ENCODE measurements at regions not wholly inside any gene's neighbourhood (a gene's known extent, or its start where the extent isn't known, plus 50 kb on each side); places are given as distances from the start of the nearest gene placed in this dataset.

DNA sequence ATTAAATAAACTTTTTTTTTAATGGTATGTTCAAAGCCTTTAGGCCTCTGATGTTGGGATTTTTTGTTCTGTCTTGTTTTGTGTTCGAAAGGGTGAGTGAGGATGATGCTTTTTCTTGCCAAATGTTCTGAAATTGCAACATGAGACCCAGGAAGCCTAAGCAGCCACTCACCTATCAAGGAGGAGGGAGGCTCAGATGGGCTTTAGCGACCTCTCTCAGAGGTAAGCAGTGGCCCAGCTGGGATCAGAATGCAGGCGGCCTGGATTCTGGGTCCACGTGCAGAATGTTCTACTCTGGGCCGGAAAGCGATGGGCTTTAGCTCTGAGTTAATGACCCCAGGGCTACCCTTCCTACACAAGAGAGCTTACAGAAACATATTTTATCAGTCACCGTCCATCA, 386.6 kb downstream of the SOX9 start:
- in situ Hi-C loops (cut with HindIII; ENCODE audit: low sequenced_read_pairs): no loop called here

DNA sequence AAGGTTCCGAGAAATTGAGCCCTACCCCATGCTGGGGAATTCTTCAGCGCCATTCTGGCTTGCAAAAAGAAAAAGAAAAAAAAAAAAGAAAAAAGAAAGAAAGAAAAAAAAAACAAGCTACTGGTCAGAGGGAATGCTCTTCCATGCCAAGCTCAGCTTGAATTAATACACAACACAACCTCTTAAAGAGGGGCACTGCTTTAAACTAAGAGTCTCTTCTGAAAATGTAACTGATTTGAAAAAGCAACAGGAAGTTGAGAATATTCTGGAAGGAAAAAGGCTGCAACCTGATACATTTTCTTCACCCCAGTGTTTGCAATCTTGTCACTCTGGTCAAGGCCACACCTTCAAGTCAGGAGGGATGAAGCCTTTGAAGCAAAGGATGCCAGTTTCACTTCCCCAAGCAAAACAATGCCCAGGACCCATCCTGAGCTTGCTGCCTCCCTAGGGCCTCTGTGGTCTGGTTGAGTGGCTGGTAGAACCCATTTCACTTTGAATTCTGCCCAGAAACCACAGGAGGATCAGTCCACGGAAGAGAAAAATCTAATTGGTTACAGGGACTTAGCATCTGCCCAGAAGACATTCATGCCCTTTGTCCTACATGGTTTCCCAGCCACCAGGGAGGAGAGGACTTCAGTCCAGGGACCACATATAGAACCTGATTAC, 389.7 kb downstream of the SOX9 start:
- in situ Hi-C loops (cut with HindIII; ENCODE audit: low sequenced_read_pairs): no loop called here

DNA sequence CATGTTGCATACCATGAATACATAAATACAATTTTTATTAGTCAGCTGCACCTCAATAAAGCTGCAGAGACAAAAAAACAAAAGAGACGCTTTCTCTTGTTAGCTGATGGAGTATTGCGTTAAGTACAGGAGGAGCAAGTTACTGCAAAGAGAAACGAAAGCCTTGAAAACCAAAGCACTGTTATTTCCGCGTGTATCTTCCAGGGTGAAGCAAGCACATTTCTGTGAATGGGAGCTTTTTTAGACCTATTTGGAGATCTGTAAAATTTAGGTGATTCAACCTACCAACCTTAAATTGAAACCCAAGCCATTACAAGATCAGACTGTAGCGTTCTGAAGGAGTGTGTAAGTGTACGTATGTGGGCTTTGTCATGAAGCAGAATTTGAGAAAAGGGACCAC, 390.4 kb downstream of the SOX9 start:
- in situ Hi-C loops (cut with HindIII; ENCODE audit: low sequenced_read_pairs): no loop called here

DNA sequence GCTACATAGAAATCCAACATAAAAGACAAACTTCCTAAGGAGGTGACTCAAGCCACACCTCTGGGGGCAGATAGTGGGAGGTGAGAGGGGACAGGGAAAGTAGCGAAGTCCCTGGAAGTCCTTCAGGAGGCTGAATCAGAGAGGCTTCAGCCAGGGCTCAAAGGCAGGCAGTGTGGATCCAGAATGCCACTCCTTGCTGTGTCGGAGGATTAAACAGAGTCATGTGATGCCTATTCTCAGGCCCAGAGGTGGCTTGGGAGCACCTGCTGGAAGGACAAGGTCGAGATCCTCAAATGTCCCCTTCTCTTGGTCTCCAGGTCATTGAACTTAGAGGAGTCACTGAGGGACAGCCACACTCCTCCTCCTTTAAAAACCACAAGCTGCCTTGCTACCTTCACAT, 391.1 kb downstream of the SOX9 start:
- in situ Hi-C loops (cut with HindIII; ENCODE audit: low sequenced_read_pairs): no loop called here

DNA sequence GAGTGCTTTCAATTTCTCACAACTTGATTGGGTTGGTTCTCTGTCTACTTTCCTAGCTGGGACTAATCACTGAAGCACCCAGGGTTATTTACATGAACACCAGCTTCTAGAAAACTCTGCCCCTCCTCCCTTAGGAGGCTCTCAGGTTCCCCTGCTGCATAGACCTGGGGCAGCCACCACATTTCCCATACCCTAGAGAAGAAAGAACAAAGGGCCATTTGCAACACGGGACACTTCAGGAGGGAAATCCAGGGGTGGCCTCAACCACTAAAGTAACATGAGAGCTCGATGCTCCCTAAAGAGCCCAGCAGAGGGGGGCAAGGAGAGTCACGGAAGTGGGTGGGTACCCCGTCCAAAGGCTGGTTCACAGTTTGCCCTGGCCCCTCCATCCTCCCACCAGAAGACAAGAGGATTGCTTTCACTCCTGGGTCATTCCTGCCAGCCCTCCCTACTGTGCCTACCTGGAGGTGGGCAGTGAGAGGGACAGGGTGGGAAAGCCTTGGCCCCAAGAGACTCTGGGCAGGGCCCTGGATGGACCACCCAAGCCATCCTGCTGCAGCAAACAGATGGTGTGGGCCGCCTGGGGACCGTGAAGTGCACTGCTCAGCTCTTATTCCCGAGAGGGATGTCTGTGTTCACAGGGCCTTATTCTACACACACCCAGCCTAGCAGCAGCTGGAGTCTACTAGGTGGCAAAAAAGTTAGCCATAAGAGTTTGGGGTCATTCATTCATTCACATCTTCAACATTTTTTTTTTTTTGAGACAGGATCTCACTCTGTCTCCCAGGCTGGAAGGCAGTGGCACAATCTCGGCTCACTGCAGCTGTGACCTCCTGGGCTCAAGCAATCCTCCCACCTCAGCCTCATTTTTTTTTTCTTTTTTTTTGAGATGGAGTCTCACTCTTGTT, 392.1 kb downstream of the SOX9 start:
- in situ Hi-C loops (cut with HindIII; ENCODE audit: low sequenced_read_pairs): no loop called here

DNA sequence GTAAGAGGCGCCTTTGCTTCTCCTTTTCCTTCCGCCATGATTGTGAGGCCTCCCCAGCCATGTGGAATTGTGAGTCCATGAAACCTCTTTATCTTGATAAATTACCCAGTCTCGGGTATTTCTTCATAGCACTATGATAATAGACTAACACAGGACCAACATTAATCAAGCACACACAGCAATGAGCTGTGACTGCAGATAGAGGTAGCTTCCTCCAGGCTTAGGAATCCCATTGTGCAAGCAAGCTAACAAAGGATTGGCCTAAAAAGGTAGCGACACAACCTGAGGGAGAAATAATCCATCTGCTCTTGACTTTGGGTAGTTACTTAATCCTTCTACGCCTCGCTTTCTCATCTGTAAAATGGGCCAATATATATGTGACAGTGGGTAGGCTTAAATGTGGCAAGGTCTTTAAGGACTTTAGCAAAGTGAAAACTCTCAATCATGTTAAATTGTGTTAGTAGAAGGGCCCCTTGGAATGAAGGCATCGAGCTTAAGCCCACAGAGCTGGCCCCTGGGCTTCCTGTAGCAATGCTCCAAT, 393.6 kb downstream of the SOX9 start:
- in situ Hi-C loops (cut with HindIII; ENCODE audit: low sequenced_read_pairs): no loop called here

DNA sequence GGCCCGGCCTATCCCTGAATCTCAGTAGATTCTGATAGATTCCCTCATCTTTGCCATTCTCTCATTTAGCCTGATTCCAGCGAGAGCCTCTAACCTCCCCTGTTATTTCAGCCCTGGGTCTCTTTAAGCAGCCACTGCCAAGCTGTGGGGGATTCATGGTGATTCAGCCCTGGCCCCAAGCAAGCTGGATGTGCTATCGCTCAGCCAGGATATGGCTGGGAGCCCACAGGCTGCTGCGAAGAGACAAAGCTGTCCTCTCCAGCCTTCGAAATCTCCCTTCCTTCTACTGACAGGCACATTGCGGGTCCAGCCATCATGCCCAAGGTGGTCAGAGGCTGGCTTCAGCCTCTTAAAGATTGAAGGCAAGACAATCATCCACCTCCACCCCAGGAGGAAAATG, 394.1 kb downstream of the SOX9 start:
- in situ Hi-C loops (cut with HindIII; ENCODE audit: low sequenced_read_pairs): no loop called here

DNA sequence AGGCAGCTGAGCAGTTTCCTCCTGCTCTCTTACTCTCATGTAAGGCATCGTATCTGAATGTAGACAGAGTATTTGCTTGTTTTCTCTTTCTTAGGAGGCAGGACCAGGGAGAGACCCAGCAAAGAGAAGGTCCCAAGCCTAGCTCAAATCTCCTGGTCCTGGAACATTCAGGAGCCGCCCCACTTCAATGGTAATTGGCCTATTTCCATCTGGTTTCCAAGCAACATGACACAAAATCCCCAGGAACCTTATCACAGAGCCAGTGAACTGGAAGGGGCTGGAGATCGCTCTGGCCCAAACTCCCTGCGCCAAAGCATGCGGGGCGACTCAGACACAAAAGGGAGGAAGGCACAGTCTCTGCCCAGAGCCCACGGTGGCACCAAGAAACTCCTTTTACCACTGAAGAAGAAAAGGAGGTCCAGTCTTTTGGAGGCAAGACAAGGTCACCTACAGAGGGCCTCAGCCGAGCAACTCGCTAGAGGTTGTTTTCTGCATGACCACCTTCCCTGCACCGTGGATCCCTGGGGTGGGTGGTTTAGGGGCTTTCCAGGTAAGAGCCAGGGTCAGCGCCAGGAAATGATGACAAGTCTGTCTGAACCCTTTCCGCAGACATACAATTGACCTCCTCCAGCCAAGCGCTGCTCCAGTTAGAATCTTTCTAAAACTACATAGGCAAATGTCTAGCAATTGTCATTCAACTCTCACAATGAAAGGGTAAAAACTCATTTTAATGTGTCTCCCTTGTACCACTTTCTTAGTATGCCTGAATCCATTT, 394.7 kb downstream of the SOX9 start:
- in situ Hi-C loops (cut with HindIII; ENCODE audit: low sequenced_read_pairs): no loop called here

DNA sequence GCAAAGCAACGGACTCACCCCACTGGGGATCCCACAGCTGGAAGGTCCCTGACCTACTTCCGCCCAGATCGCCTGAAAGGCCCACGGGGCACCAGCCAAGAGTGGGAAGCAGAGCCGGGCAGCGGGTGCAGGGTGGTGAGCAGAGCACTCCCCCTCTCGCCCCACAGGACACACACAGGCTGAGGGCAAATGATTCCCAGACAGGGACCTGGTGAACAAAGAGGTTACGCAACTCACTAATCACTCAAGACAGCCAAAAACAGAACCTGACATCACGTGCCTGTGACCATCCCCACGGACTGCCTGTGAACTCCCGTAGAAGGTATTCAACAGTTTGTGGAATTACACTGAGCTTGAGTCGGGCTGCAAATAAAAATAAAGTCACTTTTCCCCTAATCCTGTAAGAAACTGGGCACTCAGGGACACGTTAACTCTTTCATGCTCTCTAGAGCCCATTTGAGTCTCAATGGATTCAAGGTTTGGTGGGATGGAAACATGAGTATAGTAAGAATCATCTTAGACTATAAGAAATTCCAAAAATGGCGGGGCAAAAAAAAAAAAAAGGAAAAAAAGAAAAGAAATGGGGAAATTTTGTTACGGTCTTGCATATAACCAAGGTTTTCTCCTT, 396.1 kb downstream of the SOX9 start:
- in situ Hi-C loops (cut with HindIII; ENCODE audit: low sequenced_read_pairs): no loop called here

DNA sequence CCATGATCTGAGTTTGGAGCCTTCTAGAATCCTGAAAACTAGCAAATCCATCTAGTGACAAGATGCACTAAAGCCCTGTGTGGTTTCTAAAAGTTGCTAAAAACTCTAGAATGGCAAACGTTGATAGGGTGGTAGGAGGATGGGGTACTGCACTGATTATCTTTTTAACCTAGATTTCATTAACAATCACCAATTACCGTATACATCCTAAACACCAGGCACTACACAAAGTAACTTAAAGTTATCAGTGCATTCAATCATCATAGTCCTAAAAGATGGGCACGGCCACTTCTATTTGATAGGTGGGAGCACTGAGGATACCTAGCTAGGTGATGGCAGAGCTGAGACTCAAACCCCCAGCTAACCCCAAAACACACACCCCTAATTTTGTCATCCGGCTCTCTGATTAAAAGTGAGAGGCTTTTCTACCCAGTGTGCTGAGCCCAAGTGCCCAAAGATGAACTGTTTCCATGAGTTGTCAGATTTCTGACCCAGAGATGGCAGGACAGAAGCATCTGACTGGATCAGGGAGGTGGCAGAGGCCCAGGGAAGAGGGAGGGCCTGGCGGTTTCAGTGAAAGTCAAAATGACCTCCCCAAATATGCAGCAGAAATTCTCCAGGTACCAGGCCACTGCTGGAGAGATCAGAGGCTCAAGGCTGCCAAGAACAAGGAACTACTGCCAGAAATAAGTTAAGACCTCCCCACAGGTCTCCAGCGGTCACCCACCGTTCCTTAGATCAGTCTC, 396.8 kb downstream of the SOX9 start:
- in situ Hi-C loops (cut with HindIII; ENCODE audit: low sequenced_read_pairs): no loop called here

DNA sequence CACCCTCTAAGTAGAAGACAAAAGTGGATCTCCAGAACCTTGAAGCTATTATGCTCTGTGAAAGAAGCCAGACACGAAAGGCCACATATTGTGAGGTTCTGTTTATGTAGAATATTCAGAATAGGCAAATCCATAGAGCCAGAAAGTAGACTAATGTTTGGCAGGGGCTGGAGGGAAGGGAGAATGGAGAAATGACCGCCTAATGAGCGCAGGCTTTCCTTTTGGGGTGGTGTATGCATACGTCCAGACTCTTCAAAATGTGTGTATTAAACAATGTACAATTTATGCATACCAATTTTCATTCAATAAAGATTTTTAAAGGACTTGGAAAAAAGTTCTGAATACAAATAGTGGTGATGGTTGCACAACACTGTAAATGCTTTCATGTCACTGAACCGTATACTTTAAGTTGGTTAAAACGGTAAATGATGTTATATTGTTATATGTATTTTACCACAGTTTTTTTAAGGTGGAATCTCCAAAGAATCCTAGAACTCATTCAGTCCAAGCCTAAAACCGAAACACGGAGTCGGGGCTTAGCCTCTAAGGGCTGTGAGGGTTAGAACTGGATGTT, 397.4 kb downstream of the SOX9 start:
- in situ Hi-C loops (cut with HindIII; ENCODE audit: low sequenced_read_pairs): no loop called here

DNA sequence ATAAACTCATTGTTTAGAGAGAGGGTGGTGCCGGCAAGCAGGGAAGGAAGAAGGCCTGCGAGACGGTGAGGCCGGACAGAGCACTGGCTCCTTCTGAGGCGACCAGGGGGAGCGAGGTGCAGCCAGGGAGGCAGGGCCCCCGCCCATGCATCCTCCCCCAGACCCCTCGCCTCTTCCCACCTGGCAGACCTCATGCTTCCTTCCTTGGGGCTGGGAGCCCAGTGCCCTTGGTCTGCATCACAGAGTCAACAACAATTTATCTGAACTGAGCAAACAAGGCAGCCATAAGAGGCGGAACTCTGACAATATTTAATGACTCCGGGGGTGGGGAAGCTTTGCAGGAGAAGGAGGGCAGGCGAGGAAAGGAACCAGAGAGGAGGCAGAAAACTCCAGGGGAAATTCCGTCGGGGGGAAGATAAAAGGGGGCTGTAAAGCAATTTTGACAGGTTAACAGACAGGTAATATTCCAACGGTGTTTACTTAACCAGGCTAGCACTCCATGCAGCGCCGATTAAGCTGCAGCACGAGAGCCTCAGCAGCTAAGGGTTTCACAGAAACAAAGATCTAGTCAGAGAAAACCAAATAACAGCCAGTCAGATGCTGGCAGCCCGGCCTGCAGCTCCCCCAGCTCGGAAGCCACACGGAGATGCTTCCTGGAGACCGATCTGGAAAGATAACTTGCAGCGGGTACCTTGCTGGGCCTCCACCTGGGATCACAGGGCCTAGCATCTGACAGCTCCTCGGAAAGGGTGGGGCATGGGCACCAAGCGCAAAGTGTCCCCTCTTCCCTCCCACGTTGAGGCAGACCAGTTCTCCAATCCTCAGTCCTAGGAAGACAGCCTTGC, 398.2 kb downstream of the SOX9 start:
- in situ Hi-C loops (cut with HindIII; ENCODE audit: low sequenced_read_pairs): no loop called here

DNA sequence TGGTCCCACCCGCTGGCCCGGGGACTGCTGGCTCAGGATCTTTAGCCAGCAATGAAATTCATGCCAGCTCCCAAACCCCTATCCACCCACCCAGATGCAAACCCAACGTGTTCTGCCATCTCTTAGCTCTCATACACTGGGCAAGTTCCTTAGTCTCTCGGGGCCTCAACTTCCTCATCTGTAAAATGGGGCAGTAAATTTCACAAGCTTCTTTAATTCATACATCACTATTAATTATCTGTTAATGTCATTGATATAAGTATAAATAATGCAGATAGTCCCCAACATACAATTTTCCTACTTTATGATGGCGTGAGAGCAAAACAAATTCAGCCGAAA, 398.7 kb downstream of the SOX9 start:
- in situ Hi-C loops (cut with HindIII; ENCODE audit: low sequenced_read_pairs): no loop called here

DNA sequence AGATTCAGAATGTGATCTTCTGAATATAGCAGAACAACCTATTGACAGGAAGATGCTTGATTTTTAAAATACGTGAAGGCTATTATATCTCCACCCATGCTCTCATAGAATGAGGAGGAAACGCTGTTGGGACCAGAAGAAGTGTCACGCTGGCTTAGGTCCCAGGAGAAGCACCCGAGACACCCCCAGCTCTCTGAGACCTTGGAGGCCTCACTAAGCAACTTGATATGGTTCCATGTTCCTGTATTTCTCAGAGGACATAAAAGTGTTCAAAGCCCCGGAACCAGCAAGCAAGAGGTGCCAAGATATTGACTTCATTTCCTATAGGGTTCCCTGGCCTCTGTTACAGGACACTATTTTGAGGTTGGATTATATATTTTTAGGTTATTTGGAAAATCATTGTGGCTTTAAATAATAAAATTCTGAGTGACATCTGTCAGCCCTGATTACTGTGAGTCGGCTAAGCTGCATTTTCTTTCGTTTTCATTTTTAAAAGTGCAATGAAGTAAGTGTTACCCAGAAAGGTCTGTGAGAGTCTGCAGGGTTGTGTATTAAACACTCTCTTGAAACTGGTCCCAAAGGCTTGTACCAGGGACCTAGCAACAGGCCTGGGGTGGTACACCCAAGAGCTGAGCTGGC, 400.0 kb downstream of the SOX9 start:
- in situ Hi-C loops (cut with HindIII; ENCODE audit: low sequenced_read_pairs): no loop called here

DNA sequence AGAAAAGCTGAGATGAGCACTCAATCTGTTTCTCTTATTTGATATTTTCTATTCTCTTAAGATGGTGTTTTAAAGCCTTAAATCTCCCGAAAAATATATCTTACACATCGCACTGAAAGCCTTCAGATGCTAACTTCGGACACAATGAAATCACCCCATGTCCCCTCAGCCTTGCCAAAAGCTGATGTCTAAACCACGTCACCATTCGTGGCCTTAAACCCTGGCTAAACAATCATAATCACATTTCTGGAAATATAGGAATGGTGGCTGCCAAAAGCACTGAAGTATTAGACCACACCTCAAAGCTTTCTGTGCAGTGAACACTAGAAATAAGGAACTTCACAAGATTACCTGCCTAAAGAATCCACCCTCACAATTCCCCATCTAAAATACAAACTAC, 402.7 kb downstream of the SOX9 start:
- in situ Hi-C loops (cut with HindIII; ENCODE audit: low sequenced_read_pairs): no loop called here

DNA sequence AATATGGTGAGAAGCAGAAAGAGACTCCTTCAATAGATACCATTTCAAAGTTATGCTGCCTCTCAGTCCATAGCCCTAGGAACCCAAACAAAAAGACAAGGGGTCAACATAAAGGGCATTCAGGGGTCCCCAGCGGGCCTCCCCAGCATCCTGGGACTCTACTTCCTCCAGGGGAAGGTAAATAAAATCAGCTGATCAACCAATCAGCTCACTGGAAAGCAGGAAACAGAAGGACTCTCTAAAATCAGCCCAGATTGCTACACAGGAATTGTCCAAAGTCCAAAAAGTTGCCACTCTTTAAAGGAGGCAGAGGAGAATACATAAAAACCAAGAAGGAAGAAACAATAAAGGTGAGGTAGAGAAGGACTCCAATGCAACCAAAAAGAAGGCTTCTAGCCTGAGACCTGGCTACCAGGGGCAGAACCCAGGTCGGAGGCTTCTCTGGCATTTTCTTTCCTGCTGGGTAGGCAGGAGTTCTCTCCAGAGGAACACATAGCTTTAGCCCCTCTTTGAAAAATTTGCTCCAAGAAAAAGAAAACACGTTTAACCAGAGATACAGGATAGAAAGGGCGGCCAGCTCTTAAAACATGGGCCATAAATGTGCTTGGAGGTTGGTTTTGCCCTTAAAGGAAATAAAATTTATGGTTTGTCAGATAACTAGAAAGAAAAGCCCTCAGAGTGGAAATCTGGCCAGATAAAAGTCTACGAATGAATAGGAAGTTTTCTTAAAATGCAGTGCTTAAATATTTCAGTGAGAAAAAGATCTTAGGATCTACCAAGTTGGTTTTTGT, 404.6 kb downstream of the SOX9 start:
- in situ Hi-C loops (cut with HindIII; ENCODE audit: low sequenced_read_pairs): loop anchor here (25.0 kb wide), 2 partner anchors 388 to 1763 kb away; no protein-coding TSS in a partner anchor

DNA sequence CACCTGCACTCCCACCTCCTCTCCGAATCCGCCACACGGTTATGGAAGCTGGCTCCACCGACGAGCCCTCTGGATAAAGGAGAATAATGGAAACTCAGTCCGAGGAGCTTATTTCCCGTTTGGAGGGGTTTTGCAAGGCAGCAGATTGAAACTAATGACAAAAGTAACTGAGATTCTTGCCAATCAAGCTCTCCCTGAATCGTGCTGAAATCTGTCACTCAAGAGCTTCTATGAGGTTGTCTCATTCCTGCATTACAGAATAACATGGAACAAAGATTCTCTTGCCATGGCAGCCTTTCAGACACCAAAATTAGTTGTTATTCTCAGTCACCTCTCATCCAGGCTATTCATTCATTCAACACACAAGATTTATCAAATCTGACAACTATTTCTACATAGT, 405.9 kb downstream of the SOX9 start:
- in situ Hi-C loops (cut with HindIII; ENCODE audit: low sequenced_read_pairs): loop anchor here (25.0 kb wide), 2 partner anchors 389 to 1764 kb away; no protein-coding TSS in a partner anchor

DNA sequence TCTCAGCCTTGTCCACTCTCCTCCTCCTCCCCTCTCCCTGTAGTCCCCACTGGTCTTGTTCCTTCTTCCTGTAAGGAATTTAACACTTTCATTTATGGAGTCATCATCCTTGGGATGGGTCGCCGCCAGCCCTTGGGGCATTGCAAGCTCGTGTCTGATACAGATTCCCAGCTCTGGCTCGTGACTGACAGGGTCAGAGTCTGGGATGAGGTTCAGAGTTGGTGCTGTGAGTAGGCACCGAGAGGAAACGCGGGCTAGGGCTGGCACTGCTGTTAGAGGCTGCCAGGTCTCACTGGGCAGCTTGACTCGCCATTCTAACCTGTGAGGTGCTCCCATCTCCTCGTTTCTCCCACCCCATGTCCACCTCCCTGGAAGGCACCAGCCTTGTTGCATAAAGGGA, 407.0 kb downstream of the SOX9 start:
- in situ Hi-C loops (cut with HindIII; ENCODE audit: low sequenced_read_pairs): loop anchor here (25.0 kb wide), 2 partner anchors 390 to 1765 kb away; no protein-coding TSS in a partner anchor

Measured in DLD1 (cell line).